Gastrocnemius medialis (tissue), 4 donors: ENCODE measurements at regions not wholly inside any gene's neighbourhood (a gene's known extent, or its start where the extent isn't known, plus 50 kb on each side); places are given as distances from the start of the nearest gene placed in this dataset.

Source experiments
- ATAC-seq, 2 donors: fragments of 150-250 bp; one replicate each; pipeline ENCODE4 v1.9.1; 2016
- DNase-seq, 2 donors: peaks; one replicate each; pipeline ENCODE4 v3.0.0-alpha.2; 2019
- H3K27ac ChIP-seq, 4 donors: fragments of 200-600 bp; sonication (generic); 1 replicate in 1 of 4; 2 replicates in 3 of 4; pipeline ENCODE4 v1.5.1; 2016 to 2018; ENCODE audit warnings: mild to moderate bottlenecking in 2 of 4, moderate library complexity in 1 of 4
- H3K27me3 ChIP-seq, 3 donors: fragments of 200-600 bp; sonication (generic) in 2 of 3; 1 replicate in 1 of 3; 2 replicates in 2 of 3; pipeline versions ENCODE4 v1.5.1 to v1.6.0; 2016 to 2019; ENCODE audit warnings: mild to moderate bottlenecking in 1 of 3, moderate library complexity in 1 of 3
- H3K36me3 ChIP-seq, 2 donors: fragments of 200-600 bp; sonication (generic) in 1 of 2; one replicate each; pipeline ENCODE4 v1.5.1; 2017 to 2018
- H3K4me1 ChIP-seq, 2 donors: fragments of 200-600 bp; sonication (generic) in 1 of 2; one replicate each; pipeline ENCODE4 v1.5.1; 2016 to 2017; ENCODE audit warnings: mild to moderate bottlenecking in 2 of 2
- H3K4me3 ChIP-seq, 4 donors: fragments of 200-600 bp; sonication (generic) in 3 of 4; 1 replicate in 1 of 4; 2 replicates in 3 of 4; pipeline ENCODE4 v1.5.1; 2016 to 2019; ENCODE audit warnings: mild to moderate bottlenecking in 2 of 4
- H3K9me3 ChIP-seq, 3 donors: fragments of 200-600 bp; sonication (generic) in 2 of 3; 1 replicate in 1 of 3; 2 replicates in 2 of 3; pipeline ENCODE4 v1.5.1; 2016 to 2019
- CTCF ChIP-seq, 5 experiments: fragments of 450-650 bp in 3 of 5; fragments of 200-600 bp in 2 of 5; sonication (generic) in 2 of 5; IDR thresholded peaks in 4 of 5; conservative IDR thresholded peaks in 1 of 5; 1 replicate in 4 of 5; 2 replicates in 1 of 5; pipeline ENCODE4 v1.5.1; 2016 to 2019; ENCODE audit warnings: antibody characterized with exemption in 5 of 5, mild to moderate bottlenecking in 3 of 5, moderate library complexity in 3 of 5
- POLR2A ChIP-seq, 2 donors: fragments of 450-650 bp; IDR thresholded peaks; one replicate each; pipeline ENCODE4 v1.6.1; 2017; ENCODE audit warnings: antibody characterized with exemption in 2 of 2, mild to moderate bottlenecking in 2 of 2, moderate library complexity in 2 of 2
- in situ Hi-C, 4 donors: fragments of 200-750 bp; cut with MboI; loops; one replicate each; pipeline versions ENCODE4 v1.15.0 to v1.8.0; 2017; ENCODE audit warnings: low sequenced_read_pairs in 4 of 4
- intact Hi-C: fragments of 100-400 bp; cut with DNase I; formaldehyde crosslinking; loops from one replicate; pipeline ENCODE4 v1.15.1; 2023; ENCODE audit warnings: low total_unique reads

- intact Hi-C loops = no loop called here
- Histone ChIP-seq H3K4me3 (no peak overlapping the region), H3K36me3 (no peaks in the 10 kb centered on the region), H3K27me3 (peaks cover 0 to 3% (median 0%) of the 10 kb centered on the region in 3 donors), H3K27ac (no peak overlapping the region), H3K4me1 (no peaks in the 10 kb centered on the region), H3K9me3 (no peaks in the 10 kb centered on the region)
- in situ Hi-C loops = no loop called here
- ATAC-seq (no peak), DNase-seq (no peak)
- TF ChIP-seq CTCF (IDR thresholded peaks at IDR 0.05 in 4 of 5, conservative IDR thresholded peaks at IDR 0.05 in 1 of 5) (no peak), POLR2A (IDR thresholded peaks at IDR 0.05) (no peak)
Observed at GRCh38 chr17:33352526-33352925, 59.4 kb upstream of the ASIC2 start.

- TF ChIP-seq CTCF (IDR thresholded peaks at IDR 0.05 in 4 of 5, conservative IDR thresholded peaks at IDR 0.05 in 1 of 5) = no peak
- no peak for TF ChIP-seq POLR2A (IDR thresholded peaks at IDR 0.05)
- no peak for ATAC-seq
- in situ Hi-C loops = no loop called here
Observed at GRCh38 chr17:33356266-33356665, 63.2 kb upstream of the ASIC2 start.

GRCh38 chr17:33363475-33363874 lies 70.4 kb upstream of the ASIC2 start:
- intact Hi-C loops (no loop called here), in situ Hi-C loops (no loop called here)
- Histone ChIP-seq H3K4me3 (no peak overlapping the region), H3K27ac (no peak overlapping the region), H3K36me3 (no peaks in the 10 kb centered on the region), H3K4me1 (no peaks in the 10 kb centered on the region), H3K27me3 (no peaks in the 10 kb centered on the region), H3K9me3 (no peaks in the 10 kb centered on the region)
- TF ChIP-seq POLR2A (IDR thresholded peaks at IDR 0.05) (no peak), CTCF (IDR thresholded peaks at IDR 0.05 in 4 of 5, conservative IDR thresholded peaks at IDR 0.05 in 1 of 5) (no peak)
- ATAC-seq = no peak
- DNase-seq = no peak

More at GRCh38 chr17:33356266-33356665, 63.2 kb upstream of the ASIC2 start:
- intact Hi-C loops = no loop called here
- Histone ChIP-seq H3K36me3 (no peaks in the 10 kb centered on the region), H3K27ac (no peak overlapping the region), H3K27me3 (no peaks in the 10 kb centered on the region), H3K4me3 (no peak overlapping the region), H3K9me3 (no peaks in the 10 kb centered on the region), H3K4me1 (no peaks in the 10 kb centered on the region)
- DNase-seq = no peak

- Histone ChIP-seq H3K36me3 (no peaks in the 10 kb centered on the region), H3K4me3 (no peak overlapping the region), H3K27ac (no peak overlapping the region), H3K4me1 (no peaks in the 10 kb centered on the region), H3K27me3 (peaks cover 0 to 5% (median 0%) of the 10 kb centered on the region in 3 donors), H3K9me3 (no peaks in the 10 kb centered on the region)
- TF ChIP-seq CTCF (IDR thresholded peaks at IDR 0.05 in 4 of 5, conservative IDR thresholded peaks at IDR 0.05 in 1 of 5) = no peak
- TF ChIP-seq POLR2A (IDR thresholded peaks at IDR 0.05) = no peak
- in situ Hi-C loops = no loop called here
- DNase-seq = no peak
- intact Hi-C loops = no loop called here
- no peak for ATAC-seq
Observed at GRCh38 chr17:33366960-33367359, 73.9 kb upstream of the ASIC2 start.

- no peaks in the 10 kb centered on the region for H3K36me3 ChIP-seq
- DNase-seq (no peak), ATAC-seq (no peak)
- intact Hi-C loops (no loop called here), in situ Hi-C loops (no loop called here)
- H3K4me1 ChIP-seq = no peaks in the 10 kb centered on the region
- no peaks in the 10 kb centered on the region for H3K9me3 ChIP-seq
- no peak for TF ChIP-seq POLR2A (IDR thresholded peaks at IDR 0.05)
- TF ChIP-seq CTCF (IDR thresholded peaks at IDR 0.05 in 4 of 5, conservative IDR thresholded peaks at IDR 0.05 in 1 of 5) = no peak
- H3K27me3 ChIP-seq = peaks cover 0 to 5% (median 0%) of the 10 kb centered on the region in 3 donors
- no peak overlapping the region for H3K4me3 ChIP-seq
- no peak overlapping the region for H3K27ac ChIP-seq
Observed at GRCh38 chr17:33369149-33369548, 76.1 kb upstream of the ASIC2 start.
